ENCODE measurements at regions not wholly inside any gene's neighbourhood (a gene's known extent, or its start where the extent isn't known, plus 50 kb on each side); places are given as distances from the start of the nearest gene placed in this dataset.
A peak's percentile ranks its signal among the peaks of the same experiment; 100 is the strongest.

- Histone ChIP-seq H3K27ac (replicated peaks in 1 of 4) (no peak overlapping the region), H3K27me3 (no peaks in the 10 kb centered on the region), H3K36me3 (no peaks in the 10 kb centered on the region), H3K9me3 (no peaks in the 10 kb centered on the region), H3K4me1 (no peaks in the 10 kb centered on the region), H3K4me3 (no peak overlapping the region)
- DNase-seq (ENCODE audit: extremely low spot score): no peak
- intact Hi-C loops (cut with DNase I): no loop called here
- TF ChIP-seq EP300 (IDR thresholded peaks at IDR 0.05) (no peak), CTCF (IDR thresholded peaks at IDR 0.05) (no peak), POLR2A (IDR thresholded peaks at IDR 0.05; ENCODE audit: low read depth) (no peak), POLR2AphosphoS5 (IDR thresholded peaks at IDR 0.05) (no peak)
These were observed 55.4 kb upstream of the CHRNB4 start for GRCh38 chr15:78696436-78696835.

- intact Hi-C loops (cut with DNase I): no loop called here
- WGBS: 79% methylated on average over 3 of the region's 3 CpGs
These were observed 54.8 kb upstream of the CHRNB4 start for GRCh38 chr15:78695854-78696253.

GRCh38 chr15:78695046-78695671 is 54.1 kb upstream of the CHRNB4 start:
- no peak overlapping the region for H3K27ac ChIP-seq (replicated peaks in 1 of 4)
- peak; percentile 42 for DNase-seq (ENCODE audit: extremely low spot score)
- H3K4me1 ChIP-seq: no peaks in the 10 kb centered on the region
- peaks cover 0 to 3% (median 0%) of the 10 kb centered on the region in 4 donors for H3K27me3 ChIP-seq
- TF ChIP-seq CTCF (IDR thresholded peaks at IDR 0.05) (no peak), EP300 (IDR thresholded peaks at IDR 0.05) (no peak), POLR2AphosphoS5 (IDR thresholded peaks at IDR 0.05) (no peak), POLR2A (IDR thresholded peaks at IDR 0.05; ENCODE audit: low read depth) (no peak)
- no peaks in the 10 kb centered on the region for H3K9me3 ChIP-seq
- no peak overlapping the region for H3K4me3 ChIP-seq
- H3K36me3 ChIP-seq: no peaks in the 10 kb centered on the region
- intact Hi-C loops (cut with DNase I): no loop called here

More at GRCh38 chr15:78695854-78696253, 54.8 kb upstream of the CHRNB4 start:
- Histone ChIP-seq H3K27me3 (no peaks in the 10 kb centered on the region), H3K4me1 (no peaks in the 10 kb centered on the region), H3K27ac (replicated peaks in 1 of 4) (no peak overlapping the region), H3K4me3 (no peak overlapping the region), H3K36me3 (no peaks in the 10 kb centered on the region), H3K9me3 (no peaks in the 10 kb centered on the region)
- TF ChIP-seq CTCF (IDR thresholded peaks at IDR 0.05): no peak
- TF ChIP-seq EP300 (IDR thresholded peaks at IDR 0.05): no peak
- no peak for TF ChIP-seq POLR2AphosphoS5 (IDR thresholded peaks at IDR 0.05)
- no peak for TF ChIP-seq POLR2A (IDR thresholded peaks at IDR 0.05; ENCODE audit: low read depth)
- DNase-seq (ENCODE audit: extremely low spot score): peak; percentile 89

- intact Hi-C loops (cut with DNase I): no loop called here
- DNase-seq (ENCODE audit: extremely low spot score): no peak
- no peak for TF ChIP-seq EP300 (IDR thresholded peaks at IDR 0.05)
- TF ChIP-seq POLR2AphosphoS5 (IDR thresholded peaks at IDR 0.05): no peak
- no peak for TF ChIP-seq CTCF (IDR thresholded peaks at IDR 0.05)
- TF ChIP-seq POLR2A (IDR thresholded peaks at IDR 0.05; ENCODE audit: low read depth): no peak
- Histone ChIP-seq H3K27ac (replicated peaks in 1 of 4) (no peak overlapping the region), H3K4me1 (no peaks in the 10 kb centered on the region), H3K4me3 (no peak overlapping the region), H3K27me3 (peaks cover 0 to 11% (median 0%) of the 10 kb centered on the region in 4 donors), H3K9me3 (no peaks in the 10 kb centered on the region), H3K36me3 (no peaks in the 10 kb centered on the region)
- WGBS: 100% methylated on average over 3 of the region's 3 CpGs
These were observed 50.9 kb upstream of the CHRNB4 start for GRCh38 chr15:78691851-78692421.

Measured in esophagus muscularis mucosa (tissue), 4 donors.